Tibial artery (tissue), 4 donors: ENCODE measurements at regions not wholly inside any gene's neighbourhood (a gene's known extent, or its start where the extent isn't known, plus 50 kb on each side); places are given as distances from the start of the nearest gene placed in this dataset.

Source experiments
- DNase-seq, 2 donors: peaks; one replicate each; pipeline ENCODE4 v3.0.0-alpha.2; 2019
- H3K27ac ChIP-seq, 2 donors: fragments of 200-600 bp; sonication (generic) in 1 of 2; 1 replicate in 1 of 2; 2 replicates in 1 of 2; pipeline ENCODE4 v1.5.1; 2018 to 2019; ENCODE audit warnings: mild to moderate bottlenecking in 1 of 2
- H3K27me3 ChIP-seq, 2 donors: fragments of 200-600 bp; sonication (generic) in 1 of 2; one replicate each; pipeline versions ENCODE4 v1.5.1 to v1.6.0; 2016 to 2019
- H3K36me3 ChIP-seq, 3 donors: fragments of 200-600 bp; sonication (generic) in 2 of 3; one replicate each; pipeline ENCODE4 v1.5.1; 2016 to 2019; ENCODE audit warnings: mild to moderate bottlenecking in 2 of 3
- H3K4me1 ChIP-seq, 4 donors: fragments of 200-600 bp; sonication (generic) in 2 of 4; 1 replicate in 3 of 4; 2 replicates in 1 of 4; pipeline ENCODE4 v1.5.1; 2016 to 2019
- H3K4me3 ChIP-seq, 2 donors: fragments of 200-600 bp; sonication (generic) in 1 of 2; 1 replicate in 1 of 2; 2 replicates in 1 of 2; pipeline ENCODE4 v1.5.1; 2018 to 2019; ENCODE audit warnings: mild to moderate bottlenecking in 2 of 2
- H3K9me3 ChIP-seq, 3 donors: fragments of 200-600 bp; sonication (generic) in 1 of 3; one replicate each; pipeline ENCODE4 v1.5.1; 2016 to 2019
- CTCF ChIP-seq, 2 experiments: fragments of 200-600 bp in 1 of 2; fragments of 450-650 bp in 1 of 2; IDR thresholded peaks; one replicate each; pipeline ENCODE4 v1.5.1; 2017 to 2019; ENCODE audit warnings: antibody characterized with exemption in 2 of 2, mild to moderate bottlenecking in 1 of 2, moderate library complexity in 1 of 2
- intact Hi-C: fragments of 100-400 bp; cut with DNase I; formaldehyde crosslinking; loops from one replicate; pipeline ENCODE4 v1.15.0; 2023; ENCODE audit warnings: low total_unique reads

- no peaks in the 10 kb centered on the region for H3K9me3 ChIP-seq
- DNase-seq, result no peak
- no peaks in the 10 kb centered on the region for H3K27me3 ChIP-seq
- TF ChIP-seq CTCF (IDR thresholded peaks at IDR 0.05), result no peak
- H3K4me1 ChIP-seq, result no peaks in the 10 kb centered on the region
- H3K36me3 ChIP-seq, result no peaks in the 10 kb centered on the region
- intact Hi-C loops, result no loop called here
- no peak overlapping the region for H3K27ac ChIP-seq
- no peak overlapping the region for H3K4me3 ChIP-seq
Observed at GRCh38 chr12:89893972-89894706, 185.5 kb upstream of the ATP2B1 start.

GRCh38 chr12:89892436-89892835 lies 183.8 kb upstream of the ATP2B1 start:
- intact Hi-C loops, result no loop called here
- no peaks in the 10 kb centered on the region for H3K4me1 ChIP-seq
- H3K27ac ChIP-seq, result no peak overlapping the region
- no peaks in the 10 kb centered on the region for H3K27me3 ChIP-seq
- TF ChIP-seq CTCF (IDR thresholded peaks at IDR 0.05), result no peak
- no peak overlapping the region for H3K4me3 ChIP-seq
- no peak for DNase-seq
- no peaks in the 10 kb centered on the region for H3K9me3 ChIP-seq
- H3K36me3 ChIP-seq, result no peaks in the 10 kb centered on the region

GRCh38 chr12:89891933-89892332 lies 183.3 kb upstream of the ATP2B1 start:
- Histone ChIP-seq H3K4me3 (no peak overlapping the region), H3K27me3 (no peaks in the 10 kb centered on the region), H3K9me3 (no peaks in the 10 kb centered on the region), H3K27ac (no peak overlapping the region), H3K4me1 (no peaks in the 10 kb centered on the region), H3K36me3 (no peaks in the 10 kb centered on the region)
- intact Hi-C loops, result no loop called here
- no peak for DNase-seq
- no peak for TF ChIP-seq CTCF (IDR thresholded peaks at IDR 0.05)

GRCh38 chr12:89890161-89890560 lies 181.5 kb upstream of the ATP2B1 start:
- H3K27me3 ChIP-seq, result no peaks in the 10 kb centered on the region
- intact Hi-C loops, result no loop called here
- TF ChIP-seq CTCF (IDR thresholded peaks at IDR 0.05), result no peak

GRCh38 chr12:89889062-89889461 lies 180.4 kb upstream of the ATP2B1 start:
- no peak for TF ChIP-seq CTCF (IDR thresholded peaks at IDR 0.05)

More at GRCh38 chr12:89890161-89890560, 181.5 kb upstream of the ATP2B1 start:
- Histone ChIP-seq H3K4me3 (no peak overlapping the region), H3K4me1 (no peaks in the 10 kb centered on the region), H3K9me3 (no peaks in the 10 kb centered on the region), H3K27ac (no peak overlapping the region), H3K36me3 (no peaks in the 10 kb centered on the region)
- no peak for DNase-seq

More at GRCh38 chr12:89889062-89889461, 180.4 kb upstream of the ATP2B1 start:
- no peak for DNase-seq
- no peaks in the 10 kb centered on the region for H3K36me3 ChIP-seq
- intact Hi-C loops, result no loop called here
- H3K9me3 ChIP-seq, result no peaks in the 10 kb centered on the region
- H3K4me1 ChIP-seq, result no peaks in the 10 kb centered on the region
- no peak overlapping the region for H3K4me3 ChIP-seq
- no peak overlapping the region for H3K27ac ChIP-seq
- H3K27me3 ChIP-seq, result no peaks in the 10 kb centered on the region
